Rectal smooth muscle tissue (tissue), 1 donor: ENCODE measurements at regions not wholly inside any gene's neighbourhood (a gene's known extent, or its start where the extent isn't known, plus 50 kb on each side); places are given as distances from the start of the nearest gene placed in this dataset.

Source experiments
- H3K27ac ChIP-seq: one replicate; pipeline ENCODE4 v1.7.0; 2013; ENCODE audit warnings: low read depth, low read length, inconsistent platforms
- H3K27me3 ChIP-seq: one replicate; pipeline ENCODE4 v1.7.0; 2013; ENCODE audit warnings: low read length; ENCODE audit not compliant: control insufficient read depth, insufficient read depth
- H3K36me3 ChIP-seq: one replicate; pipeline ENCODE4 v1.7.0; 2013; ENCODE audit warnings: low read length; ENCODE audit not compliant: control insufficient read depth, insufficient read depth
- H3K4me1 ChIP-seq: one replicate; pipeline ENCODE4 v1.7.0; 2013; ENCODE audit warnings: low read length; ENCODE audit not compliant: control insufficient read depth, insufficient read depth
- H3K4me3 ChIP-seq: one replicate; pipeline ENCODE4 v1.7.0; 2013; ENCODE audit warnings: low read length
- H3K9ac ChIP-seq: one replicate; pipeline ENCODE4 v1.7.0; 2013; ENCODE audit warnings: low read length

DNA sequence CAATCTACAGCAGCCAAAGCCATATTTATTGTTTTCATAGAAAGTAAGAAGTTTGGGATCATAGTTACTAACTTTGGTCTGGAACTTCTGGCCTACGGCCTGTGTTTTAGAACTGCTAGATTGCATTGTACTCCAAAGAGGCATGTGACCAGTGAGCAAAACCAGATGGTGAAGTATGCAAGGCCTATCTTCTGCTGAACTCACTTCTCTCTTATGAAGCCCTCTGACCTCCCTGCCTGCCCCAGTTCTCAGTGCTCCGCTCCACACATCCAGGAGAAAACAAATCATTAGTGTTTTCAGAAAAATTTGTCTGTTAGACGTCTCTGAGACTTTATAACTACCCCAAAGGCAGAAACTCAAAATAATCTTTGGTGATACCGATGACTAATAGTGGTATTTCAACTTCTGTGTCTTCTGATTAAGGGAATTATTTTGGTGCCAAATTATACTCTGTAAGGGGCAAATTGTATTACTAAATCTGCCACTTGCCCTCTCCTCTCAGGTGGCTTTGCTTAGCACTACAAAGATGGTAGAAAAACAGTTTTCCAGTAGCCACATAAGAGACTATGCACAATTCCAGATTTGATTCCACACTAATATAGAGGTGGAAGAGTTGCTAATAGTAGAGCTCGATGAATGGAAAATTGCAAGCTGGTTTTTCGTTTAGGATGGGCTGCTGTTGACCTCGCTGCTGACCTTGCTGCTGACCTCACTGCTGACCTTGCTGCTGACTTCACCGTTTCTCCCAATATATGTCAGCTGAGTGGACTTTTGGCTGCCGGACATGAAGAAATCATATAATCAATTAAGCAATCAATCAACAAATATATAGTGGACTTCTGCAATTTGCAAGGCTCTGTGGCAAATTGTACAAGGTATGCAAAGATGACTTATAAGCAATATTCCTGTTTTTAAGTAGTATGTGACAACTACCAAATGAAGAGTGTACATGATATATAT lies 147.5 kb downstream of the KITLG start:
- no peak overlapping the region for H3K27ac ChIP-seq
- no peaks in the 10 kb centered on the region for H3K36me3 ChIP-seq
- H3K27me3 ChIP-seq = no peaks in the 10 kb centered on the region
- H3K9ac ChIP-seq = no peak overlapping the region
- H3K4me1 ChIP-seq = peaks cover 8% of the 10 kb centered on the region
- no peak overlapping the region for H3K4me3 ChIP-seq

- H3K4me1 ChIP-seq = peaks cover 8% of the 10 kb centered on the region
- no peaks in the 10 kb centered on the region for H3K36me3 ChIP-seq
- H3K9ac ChIP-seq = no peak overlapping the region
- peak overlapping the region; percentile 6 for H3K27ac ChIP-seq
- H3K4me3 ChIP-seq = no peak overlapping the region
- no peaks in the 10 kb centered on the region for H3K27me3 ChIP-seq
Observed at GRCh38 chr12:88433997-88434703, 146.1 kb downstream of the KITLG start.

DNA sequence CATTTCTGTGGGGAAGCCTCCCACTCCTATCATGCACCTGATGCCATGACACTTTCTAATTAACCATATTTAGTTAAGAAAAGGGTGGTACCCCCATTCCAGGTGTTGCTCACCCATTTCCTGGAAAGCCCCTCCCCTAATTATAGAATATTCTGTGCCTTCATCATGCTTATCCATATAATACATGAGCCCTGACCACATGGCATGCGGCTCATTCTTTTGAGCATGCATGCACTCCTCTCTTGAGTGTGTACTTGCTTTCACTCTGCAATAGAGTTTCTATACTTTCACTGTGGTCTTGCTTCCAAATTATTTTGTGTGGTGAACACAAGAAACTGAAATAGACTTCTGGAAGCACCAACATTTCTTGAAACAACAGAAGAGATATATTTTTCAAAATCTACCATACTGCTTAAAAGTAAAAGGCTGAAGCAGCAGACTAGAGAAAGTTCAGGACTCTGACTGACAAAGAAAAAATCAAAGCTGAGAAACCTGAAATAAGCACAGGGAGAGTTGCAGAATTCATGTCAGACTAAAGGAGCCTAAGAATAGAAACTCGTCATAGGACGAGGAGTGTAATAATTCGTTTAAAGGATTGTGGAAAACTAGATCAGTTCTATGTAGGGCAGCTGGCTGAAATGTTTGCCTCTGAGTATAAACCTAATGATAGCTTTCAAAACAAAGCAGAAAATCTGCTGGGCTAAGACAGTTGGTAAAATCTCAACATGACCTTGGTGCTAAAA lies 144.8 kb downstream of the KITLG start:
- Histone ChIP-seq H3K27ac (peak overlapping the region; percentile 75), H3K9ac (no peak overlapping the region), H3K4me1 (peaks cover 8% of the 10 kb centered on the region), H3K4me3 (no peak overlapping the region), H3K36me3 (no peaks in the 10 kb centered on the region), H3K27me3 (no peaks in the 10 kb centered on the region)

GRCh38 chr12:88437226-88437625 lies 143.0 kb downstream of the KITLG start:
- no peak overlapping the region for H3K27ac ChIP-seq
- H3K36me3 ChIP-seq = no peaks in the 10 kb centered on the region
- H3K9ac ChIP-seq = no peak overlapping the region
- H3K27me3 ChIP-seq = no peaks in the 10 kb centered on the region
- peaks cover 8% of the 10 kb centered on the region for H3K4me1 ChIP-seq
- H3K4me3 ChIP-seq = no peak overlapping the region
